ENCODE measurements at regions not wholly inside any gene's neighbourhood (a gene's known extent, or its start where the extent isn't known, plus 50 kb on each side); places are given as distances from the start of the nearest gene placed in this dataset.

GRCh38 chr19:29371251-29372090, 154.3 kb upstream of the VSTM2B start:
- no peaks in the 10 kb centered on the region for H3K9me3 ChIP-seq (ENCODE audit: severe bottlenecking)
- H3K36me3 ChIP-seq = no peaks in the 10 kb centered on the region
- no peak for TF ChIP-seq CTCF (IDR thresholded peaks at IDR 0.05; ENCODE audit: low read depth, low read length)
- peaks cover 96% of the 10 kb centered on the region for H3K27me3 ChIP-seq (ENCODE audit: insufficient read depth, low read depth, severe bottlenecking)
- no peak overlapping the region for H3K4me3 ChIP-seq (ENCODE audit: low read depth, low read length)
- DNase-seq = no peak
- no peak overlapping the region for H3K27ac ChIP-seq

GRCh38 chr19:29372091-29372415, 153.7 kb upstream of the VSTM2B start:
- no peaks in the 10 kb centered on the region for H3K36me3 ChIP-seq
- no peak for DNase-seq
- H3K9me3 ChIP-seq (ENCODE audit: severe bottlenecking) = no peaks in the 10 kb centered on the region
- peaks cover 96% of the 10 kb centered on the region for H3K27me3 ChIP-seq (ENCODE audit: insufficient read depth, low read depth, severe bottlenecking)
- H3K4me3 ChIP-seq (ENCODE audit: low read depth, low read length) = no peak overlapping the region
- no peak for TF ChIP-seq CTCF (IDR thresholded peaks at IDR 0.05; ENCODE audit: low read depth, low read length)
- no peak overlapping the region for H3K27ac ChIP-seq

- no peak for TF ChIP-seq CTCF (IDR thresholded peaks at IDR 0.05; ENCODE audit: low read depth, low read length)
- no peaks in the 10 kb centered on the region for H3K9me3 ChIP-seq (ENCODE audit: severe bottlenecking)
- no peaks in the 10 kb centered on the region for H3K36me3 ChIP-seq
- H3K27ac ChIP-seq = no peak overlapping the region
- H3K4me3 ChIP-seq (ENCODE audit: low read depth, low read length) = no peak overlapping the region
- DNase-seq = no peak
- peaks cover 95% of the 10 kb centered on the region for H3K27me3 ChIP-seq (ENCODE audit: insufficient read depth, low read depth, severe bottlenecking)
These were observed 153.3 kb upstream of the VSTM2B start for GRCh38 chr19:29372461-29372860.

GRCh38 chr19:29372921-29373797, 152.6 kb upstream of the VSTM2B start:
- no peak for DNase-seq
- H3K36me3 ChIP-seq = no peaks in the 10 kb centered on the region
- peaks cover 91% of the 10 kb centered on the region for H3K27me3 ChIP-seq (ENCODE audit: insufficient read depth, low read depth, severe bottlenecking)
- no peak for TF ChIP-seq CTCF (IDR thresholded peaks at IDR 0.05; ENCODE audit: low read depth, low read length)
- no peaks in the 10 kb centered on the region for H3K9me3 ChIP-seq (ENCODE audit: severe bottlenecking)
- no peak overlapping the region for H3K27ac ChIP-seq
- no peak overlapping the region for H3K4me3 ChIP-seq (ENCODE audit: low read depth, low read length)

- no peaks in the 10 kb centered on the region for H3K9me3 ChIP-seq (ENCODE audit: severe bottlenecking)
- H3K4me3 ChIP-seq (ENCODE audit: low read depth, low read length) = no peak overlapping the region
- peaks cover 92% of the 10 kb centered on the region for H3K27me3 ChIP-seq (ENCODE audit: insufficient read depth, low read depth, severe bottlenecking)
- no peak for TF ChIP-seq CTCF (IDR thresholded peaks at IDR 0.05; ENCODE audit: low read depth, low read length)
- no peak for DNase-seq
- H3K27ac ChIP-seq = no peak overlapping the region
- H3K36me3 ChIP-seq = no peaks in the 10 kb centered on the region
These were observed 150.2 kb upstream of the VSTM2B start for GRCh38 chr19:29375429-29376119.

Data from WERI-Rb-1 (cell line).